ENCODE measurements at regions not wholly inside any gene's neighbourhood (a gene's known extent, or its start where the extent isn't known, plus 50 kb on each side); places are given as distances from the start of the nearest gene placed in this dataset.

- TF ChIP-seq TSHZ2 (CRISPR knock-in tag; IDR thresholded peaks at IDR 0.05): no peak
- TF ChIP-seq ZC3H10 (CRISPR knock-in tag; IDR thresholded peaks at IDR 0.05): no peak
- no peak for TF ChIP-seq ESRRG (CRISPR knock-in tag; IDR thresholded peaks at IDR 0.05)
These were observed 439.3 kb upstream of the CTNND2 start (continued) for GRCh38 chr5:12343558-12343957.

GRCh38 chr5:12335938-12336337 is 431.7 kb upstream of the CTNND2 start:
- no peak for TF ChIP-seq CSDC2 (CRISPR knock-in tag; IDR thresholded peaks at IDR 0.05)
- TF ChIP-seq BACH2 (CRISPR knock-in tag; IDR thresholded peaks at IDR 0.05; ENCODE audit: borderline replicate concordance): no peak
- TF ChIP-seq ISL1 (CRISPR knock-in tag; IDR thresholded peaks at IDR 0.05): no peak
- TF ChIP-seq ZFP30 (CRISPR knock-in tag; IDR thresholded peaks at IDR 0.05): no peak
- TF ChIP-seq ZNF70 (CRISPR knock-in tag; IDR thresholded peaks at IDR 0.05): no peak
- no peak for TF ChIP-seq PPARA (CRISPR knock-in tag; IDR thresholded peaks at IDR 0.05; ENCODE audit: borderline replicate concordance)
- TF ChIP-seq SNAI2 (CRISPR knock-in tag; IDR thresholded peaks at IDR 0.05): no peak
- TF ChIP-seq POU6F1 (CRISPR knock-in tag; IDR thresholded peaks at IDR 0.05; ENCODE audit: borderline replicate concordance, low read depth): no peak
- TF ChIP-seq ZNF8 (CRISPR knock-in tag; IDR thresholded peaks at IDR 0.05): no peak
- no peak for TF ChIP-seq ZC3H10 (CRISPR knock-in tag; IDR thresholded peaks at IDR 0.05)
- no peak for ATAC-seq

- no peak for ATAC-seq
- TF ChIP-seq ZFP3 (CRISPR knock-in tag; IDR thresholded peaks at IDR 0.05) (no peak), ISL1 (CRISPR knock-in tag; IDR thresholded peaks at IDR 0.05) (no peak), TCF4 (CRISPR knock-in tag; IDR thresholded peaks at IDR 0.05; ENCODE audit: borderline replicate concordance) (no peak), ZNF70 (CRISPR knock-in tag; IDR thresholded peaks at IDR 0.05) (no peak), PATZ1 (CRISPR knock-in tag; IDR thresholded peaks at IDR 0.05; ENCODE audit: borderline replicate concordance) (no peak), ESRRG (CRISPR knock-in tag; IDR thresholded peaks at IDR 0.05) (no peak), CSRNP3 (CRISPR knock-in tag; IDR thresholded peaks at IDR 0.05) (no peak)
These were observed 428.2 kb upstream of the CTNND2 start for GRCh38 chr5:12332480-12332879.

- ATAC-seq: no peak
- no peak for TF ChIP-seq OSR1 (CRISPR knock-in tag; IDR thresholded peaks at IDR 0.05)
- TF ChIP-seq TOX (CRISPR knock-in tag; IDR thresholded peaks at IDR 0.05; ENCODE audit: borderline replicate concordance): no peak
- TF ChIP-seq ZNF70 (CRISPR knock-in tag; IDR thresholded peaks at IDR 0.05): no peak
These were observed 426.8 kb upstream of the CTNND2 start for GRCh38 chr5:12330993-12331588.

GRCh38 chr5:12330381-12330780 is 426.1 kb upstream of the CTNND2 start:
- ATAC-seq: no peak
- TF ChIP-seq TSHZ2 (CRISPR knock-in tag; IDR thresholded peaks at IDR 0.05): no peak
- TF ChIP-seq ZNF70 (CRISPR knock-in tag; IDR thresholded peaks at IDR 0.05): no peak
- no peak for TF ChIP-seq ZNF565 (CRISPR knock-in tag; conservative IDR thresholded peaks at IDR 0.05; ENCODE audit: low read depth)
- TF ChIP-seq ZFP3 (CRISPR knock-in tag; IDR thresholded peaks at IDR 0.05): no peak
- TF ChIP-seq SNAI2 (CRISPR knock-in tag; IDR thresholded peaks at IDR 0.05): no peak
- no peak for TF ChIP-seq ZC3H10 (CRISPR knock-in tag; IDR thresholded peaks at IDR 0.05)
- no peak for TF ChIP-seq GLIS3 (CRISPR knock-in tag; IDR thresholded peaks at IDR 0.05)
- TF ChIP-seq CSRNP3 (CRISPR knock-in tag; IDR thresholded peaks at IDR 0.05): no peak
- TF ChIP-seq RARB (CRISPR knock-in tag; IDR thresholded peaks at IDR 0.05): no peak

Measured in SK-N-SH treated with all-trans-retinoic acid at 6 μM for 48 hours (cell line).